ENCODE measurements at regions not wholly inside any gene's neighbourhood (a gene's known extent, or its start where the extent isn't known, plus 50 kb on each side); places are given as distances from the start of the nearest gene placed in this dataset.

GRCh38 chr9:108264093-108264492 is 591.7 kb downstream of the ACTL7B start:
- TF ChIP-seq POLR2A (IDR thresholded peaks at IDR 0.05) (no peak), CTCF (IDR thresholded peaks at IDR 0.05) (no peak)

Data from adrenal gland (tissue), 5 donors.